C4-2B (cell line): ENCODE measurements at regions not wholly inside any gene's neighbourhood (a gene's known extent, or its start where the extent isn't known, plus 50 kb on each side); places are given as distances from the start of the nearest gene placed in this dataset.
"Not testable (repeated sequence)": the region's sequence is repeated elsewhere in the genome, so short reads cannot be mapped to it uniquely, and the experiment has no call there.

Source experiments
- H3K27ac ChIP-seq: fragments of 450-650 bp; 2 replicates; pipeline ENCODE4 v1.5.1; 2017
- CTCF ChIP-seq: fragments of 450-650 bp; conservative IDR thresholded peaks from 2 replicates; pipeline ENCODE4 v1.5.1; 2017; ENCODE audit warnings: mild to moderate bottlenecking
- ZFX ChIP-seq: fragments of 450-650 bp; IDR thresholded peaks from 2 replicates; pipeline ENCODE4 v1.6.1; 2017

- TF ChIP-seq ZFX (no peak), CTCF (no peak)
- no peak overlapping the region for H3K27ac ChIP-seq
Measured at GRCh38 chr6:131471331-131471730, 101.7 kb upstream of the ARG1 start.

GRCh38 chr6:131473303-131473702, 99.7 kb upstream of the ARG1 start:
- not testable (repeated sequence) for H3K27ac ChIP-seq

- H3K27ac ChIP-seq, result no peak overlapping the region
- TF ChIP-seq ZFX (no peak), CTCF (no peak)
Measured at GRCh38 chr6:131476362-131476761, 96.7 kb upstream of the ARG1 start.

- H3K27ac ChIP-seq, result not testable (repeated sequence)
Measured at GRCh38 chr6:131478740-131479211, 94.2 kb upstream of the ARG1 start.

GRCh38 chr6:131486608-131487007, 86.4 kb upstream of the ARG1 start:
- no peak overlapping the region for H3K27ac ChIP-seq
- no peak for TF ChIP-seq ZFX
- no peak for TF ChIP-seq CTCF

- no peak for TF ChIP-seq ZFX
- no peak for TF ChIP-seq CTCF
- H3K27ac ChIP-seq, result no peak overlapping the region
Measured at GRCh38 chr6:131488780-131489179, 84.2 kb upstream of the ARG1 start.

- TF ChIP-seq ZFX, result no peak
- no peak for TF ChIP-seq CTCF
- H3K27ac ChIP-seq, result no peak overlapping the region
Measured at GRCh38 chr6:131490441-131490840, 82.6 kb upstream of the ARG1 start.

GRCh38 chr6:131492932-131493573, 80.0 kb upstream of the ARG1 start:
- no peak overlapping the region for H3K27ac ChIP-seq

GRCh38 chr6:131504387-131504786, 68.6 kb upstream of the ARG1 start:
- H3K27ac ChIP-seq, result not testable (repeated sequence)

More at GRCh38 chr6:131492932-131493573, 80.0 kb upstream of the ARG1 start:
- TF ChIP-seq ZFX (no peak), CTCF (no peak)
